C4-2B (cell line): ENCODE measurements at regions not wholly inside any gene's neighbourhood (a gene's known extent, or its start where the extent isn't known, plus 50 kb on each side); places are given as distances from the start of the nearest gene placed in this dataset.

Experiments used
- H3K27ac ChIP-seq: fragments of 450-650 bp; 2 replicates; pipeline ENCODE4 v1.5.1; 2017
- CTCF ChIP-seq: fragments of 450-650 bp; conservative IDR thresholded peaks from 2 replicates; pipeline ENCODE4 v1.5.1; 2017; ENCODE audit warnings: mild to moderate bottlenecking
- ZFX ChIP-seq: fragments of 450-650 bp; IDR thresholded peaks from 2 replicates; pipeline ENCODE4 v1.6.1; 2017

GRCh38 chr20:22866812-22867341 lies 168.2 kb upstream of the SSTR4 start:
- no peak for TF ChIP-seq CTCF
- no peak for TF ChIP-seq ZFX
- H3K27ac ChIP-seq = no peak overlapping the region

- TF ChIP-seq CTCF (no peak), ZFX (no peak)
- H3K27ac ChIP-seq = no peak overlapping the region
Observed at GRCh38 chr20:22878166-22878565, 156.9 kb upstream of the SSTR4 start.

GRCh38 chr20:22880277-22880676 lies 154.8 kb upstream of the SSTR4 start:
- no peak for TF ChIP-seq CTCF
- no peak for TF ChIP-seq ZFX
- H3K27ac ChIP-seq = no peak overlapping the region

- no peak for TF ChIP-seq CTCF
- TF ChIP-seq ZFX = no peak
- no peak overlapping the region for H3K27ac ChIP-seq
Observed at GRCh38 chr20:22887796-22888195, 147.3 kb upstream of the SSTR4 start.

GRCh38 chr20:22890594-22891300 lies 144.4 kb upstream of the SSTR4 start:
- H3K27ac ChIP-seq = no peak overlapping the region
- TF ChIP-seq CTCF = no peak
- no peak for TF ChIP-seq ZFX

- no peak overlapping the region for H3K27ac ChIP-seq
- TF ChIP-seq ZFX (no peak), CTCF (no peak)
Observed at GRCh38 chr20:22901164-22901563, 133.9 kb upstream of the SSTR4 start.

- no peak overlapping the region for H3K27ac ChIP-seq
- TF ChIP-seq CTCF (no peak), ZFX (no peak)
Observed at GRCh38 chr20:22901921-22902320, 133.2 kb upstream of the SSTR4 start.
